Prostate gland (tissue), 2 donors: ENCODE measurements at regions not wholly inside any gene's neighbourhood (a gene's known extent, or its start where the extent isn't known, plus 50 kb on each side); places are given as distances from the start of the nearest gene placed in this dataset.

Source experiments
- POLR2A ChIP-seq: fragments of 450-650 bp; IDR thresholded peaks from one replicate; pipeline ENCODE4 v1.6.1; 2016; ENCODE audit warnings: antibody characterized with exemption, mild to moderate bottlenecking
- POLR2AphosphoS5 ChIP-seq: sonication (generic); formaldehyde crosslinking; IDR thresholded peaks from one replicate; pipeline ENCODE4 v1.6.1; 2017; ENCODE audit warnings: antibody characterized with exemption
- TF ChIP-seq, protein P1 (sequence below), 4 experiments: fragments of 200-600 bp in 2 of 4; fragments of 450-650 bp in 2 of 4; sonication (generic) in 2 of 4; IDR thresholded peaks; 1 replicate in 3 of 4; 2 replicates in 1 of 4; pipeline ENCODE4 v1.5.1; 2016 to 2019; ENCODE audit warnings: antibody characterized with exemption in 4 of 4, mild to moderate bottlenecking in 2 of 4, moderate library complexity in 2 of 4

DNA sequence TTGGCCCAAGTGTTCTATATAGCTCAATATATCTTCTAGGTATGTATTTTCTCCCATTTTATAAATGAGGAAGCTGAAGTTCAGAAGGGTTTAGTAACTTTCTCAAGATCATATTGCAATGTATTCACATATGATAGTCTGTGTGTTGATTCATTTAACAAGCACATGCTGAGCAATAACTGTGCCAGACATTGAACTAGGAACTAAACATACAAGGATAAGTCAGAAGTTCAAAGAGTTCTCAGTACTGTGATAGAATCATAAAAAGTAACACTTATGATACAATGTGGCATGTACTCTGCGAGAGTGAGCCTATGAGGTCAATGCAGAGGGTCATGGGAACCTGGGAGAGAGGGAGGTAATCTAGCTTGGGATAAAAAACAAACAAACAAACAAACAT lies 1082.2 kb upstream of the TENM4 start:
- TF ChIP-seq, protein P1, sequence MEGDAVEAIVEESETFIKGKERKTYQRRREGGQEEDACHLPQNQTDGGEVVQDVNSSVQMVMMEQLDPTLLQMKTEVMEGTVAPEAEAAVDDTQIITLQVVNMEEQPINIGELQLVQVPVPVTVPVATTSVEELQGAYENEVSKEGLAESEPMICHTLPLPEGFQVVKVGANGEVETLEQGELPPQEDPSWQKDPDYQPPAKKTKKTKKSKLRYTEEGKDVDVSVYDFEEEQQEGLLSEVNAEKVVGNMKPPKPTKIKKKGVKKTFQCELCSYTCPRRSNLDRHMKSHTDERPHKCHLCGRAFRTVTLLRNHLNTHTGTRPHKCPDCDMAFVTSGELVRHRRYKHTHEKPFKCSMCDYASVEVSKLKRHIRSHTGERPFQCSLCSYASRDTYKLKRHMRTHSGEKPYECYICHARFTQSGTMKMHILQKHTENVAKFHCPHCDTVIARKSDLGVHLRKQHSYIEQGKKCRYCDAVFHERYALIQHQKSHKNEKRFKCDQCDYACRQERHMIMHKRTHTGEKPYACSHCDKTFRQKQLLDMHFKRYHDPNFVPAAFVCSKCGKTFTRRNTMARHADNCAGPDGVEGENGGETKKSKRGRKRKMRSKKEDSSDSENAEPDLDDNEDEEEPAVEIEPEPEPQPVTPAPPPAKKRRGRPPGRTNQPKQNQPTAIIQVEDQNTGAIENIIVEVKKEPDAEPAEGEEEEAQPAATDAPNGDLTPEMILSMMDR (IDR thresholded peaks at IDR 0.05), result no peak
- TF ChIP-seq POLR2A, result no peak
- TF ChIP-seq POLR2AphosphoS5, result no peak
